ENCODE measurements at regions not wholly inside any gene's neighbourhood (a gene's known extent, or its start where the extent isn't known, plus 50 kb on each side); places are given as distances from the start of the nearest gene placed in this dataset.

DNA sequence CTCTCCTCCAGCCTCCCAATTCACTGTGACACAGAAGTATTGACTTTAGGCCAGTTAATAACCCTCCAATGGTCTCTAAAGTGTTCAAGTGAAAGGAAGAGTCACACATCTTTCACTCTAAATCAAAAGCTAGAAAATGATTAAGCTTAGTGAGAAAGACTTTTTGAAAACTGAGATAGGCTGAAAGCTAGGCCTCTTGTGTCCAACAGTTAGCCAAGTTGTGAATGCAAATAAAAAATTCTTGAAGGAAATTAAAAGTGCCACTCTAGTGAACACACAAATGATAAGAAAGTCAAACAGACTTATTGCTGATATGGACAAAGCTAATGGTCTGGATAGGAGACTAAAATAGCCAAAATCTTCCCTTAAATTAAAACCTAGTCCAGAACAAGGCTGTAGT lies 687.2 kb downstream of the TRIML1 start:
- no peak for DNase-seq
- no peak for TF ChIP-seq CTCF (IDR thresholded peaks at IDR 0.05; ENCODE audit: low read depth, low read length)
- Histone ChIP-seq H3K9me3 (no peaks in the 10 kb centered on the region), H3K27me3 (no peaks in the 10 kb centered on the region), H3K4me1 (no peaks in the 10 kb centered on the region), H3K36me3 (no peaks in the 10 kb centered on the region), H3K4me3 (ENCODE audit: low read depth, low read length) (no peak overlapping the region)

- Histone ChIP-seq H3K9me3 (no peaks in the 10 kb centered on the region), H3K4me1 (no peaks in the 10 kb centered on the region), H3K27me3 (no peaks in the 10 kb centered on the region), H3K36me3 (no peaks in the 10 kb centered on the region), H3K4me3 (ENCODE audit: low read depth, low read length) (no peak overlapping the region)
- no peak for TF ChIP-seq CTCF (IDR thresholded peaks at IDR 0.05; ENCODE audit: low read depth, low read length)
- DNase-seq: no peak
These were observed 700.5 kb downstream of the TRIML1 start for GRCh38 chr4:188839704-188840103.

GRCh38 chr4:188841523-188841922 lies 702.3 kb downstream of the TRIML1 start:
- Histone ChIP-seq H3K27me3 (no peaks in the 10 kb centered on the region), H3K9me3 (no peaks in the 10 kb centered on the region), H3K4me1 (no peaks in the 10 kb centered on the region), H3K4me3 (ENCODE audit: low read depth, low read length) (no peak overlapping the region), H3K36me3 (no peaks in the 10 kb centered on the region)
- no peak for TF ChIP-seq CTCF (IDR thresholded peaks at IDR 0.05; ENCODE audit: low read depth, low read length)
- DNase-seq: no peak

DNA sequence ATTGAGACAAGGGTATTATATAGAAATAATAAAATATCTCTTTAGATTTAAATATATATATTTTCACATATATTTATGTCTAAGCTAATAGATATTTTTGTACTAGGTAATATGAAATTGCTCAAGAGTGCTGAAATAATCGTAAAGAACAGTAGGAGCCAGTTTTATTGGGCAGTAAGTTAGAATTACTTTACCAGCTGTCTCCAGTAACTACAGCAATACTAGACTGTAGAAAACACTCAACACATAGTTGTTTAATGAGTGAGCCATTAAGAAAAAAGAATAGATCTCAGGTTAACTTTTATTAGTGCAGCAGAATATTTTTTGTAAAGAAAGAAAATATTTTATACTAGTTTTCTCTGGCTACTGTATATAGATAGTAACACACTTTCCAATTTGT lies 715.2 kb downstream of the TRIML1 start:
- Histone ChIP-seq H3K9me3 (no peaks in the 10 kb centered on the region), H3K36me3 (no peaks in the 10 kb centered on the region), H3K4me1 (no peaks in the 10 kb centered on the region), H3K4me3 (ENCODE audit: low read depth, low read length) (no peak overlapping the region), H3K27me3 (no peaks in the 10 kb centered on the region)
- no peak for TF ChIP-seq CTCF (IDR thresholded peaks at IDR 0.05; ENCODE audit: low read depth, low read length)
- DNase-seq: no peak

DNA sequence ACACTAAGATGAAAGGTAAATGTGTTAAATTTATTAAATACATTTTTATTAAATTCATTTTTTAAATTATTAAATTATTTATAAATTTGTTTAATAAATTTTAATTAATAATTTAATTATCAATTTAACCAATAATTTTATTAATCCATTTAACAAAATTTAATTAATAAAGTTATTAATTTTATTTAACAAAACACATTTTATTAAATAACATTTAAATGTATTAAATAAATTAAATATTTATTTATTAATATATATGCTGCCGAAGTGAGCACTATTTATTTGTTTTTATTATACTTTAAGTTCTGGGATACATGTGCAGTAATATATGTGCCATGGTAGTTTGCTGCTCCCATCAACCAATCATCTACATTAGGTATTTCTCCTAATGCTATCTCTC lies 719.5 kb downstream of the TRIML1 start:
- no peak for DNase-seq
- H3K36me3 ChIP-seq: no peaks in the 10 kb centered on the region
- no peaks in the 10 kb centered on the region for H3K27me3 ChIP-seq
- H3K4me3 ChIP-seq (ENCODE audit: low read depth, low read length): no peak overlapping the region
- no peaks in the 10 kb centered on the region for H3K4me1 ChIP-seq
- no peak for TF ChIP-seq CTCF (IDR thresholded peaks at IDR 0.05; ENCODE audit: low read depth, low read length)
- no peaks in the 10 kb centered on the region; the same call in 1 of the 2 replicates for H3K9me3 ChIP-seq

- no peak for TF ChIP-seq CTCF (IDR thresholded peaks at IDR 0.05; ENCODE audit: low read depth, low read length)
- DNase-seq: no peak
- H3K4me3 ChIP-seq (ENCODE audit: low read depth, low read length): no peak overlapping the region
- no peaks in the 10 kb centered on the region for H3K36me3 ChIP-seq
- no peaks in the 10 kb centered on the region for H3K27me3 ChIP-seq
- H3K9me3 ChIP-seq: no peaks in the 10 kb centered on the region; the same call in 1 of the 2 replicates
- H3K4me1 ChIP-seq: no peaks in the 10 kb centered on the region
These were observed 725.5 kb downstream of the TRIML1 start for GRCh38 chr4:188864741-188865140.
